ENCODE measurements at regions not wholly inside any gene's neighbourhood (a gene's known extent, or its start where the extent isn't known, plus 50 kb on each side); places are given as distances from the start of the nearest gene placed in this dataset.

DNA sequence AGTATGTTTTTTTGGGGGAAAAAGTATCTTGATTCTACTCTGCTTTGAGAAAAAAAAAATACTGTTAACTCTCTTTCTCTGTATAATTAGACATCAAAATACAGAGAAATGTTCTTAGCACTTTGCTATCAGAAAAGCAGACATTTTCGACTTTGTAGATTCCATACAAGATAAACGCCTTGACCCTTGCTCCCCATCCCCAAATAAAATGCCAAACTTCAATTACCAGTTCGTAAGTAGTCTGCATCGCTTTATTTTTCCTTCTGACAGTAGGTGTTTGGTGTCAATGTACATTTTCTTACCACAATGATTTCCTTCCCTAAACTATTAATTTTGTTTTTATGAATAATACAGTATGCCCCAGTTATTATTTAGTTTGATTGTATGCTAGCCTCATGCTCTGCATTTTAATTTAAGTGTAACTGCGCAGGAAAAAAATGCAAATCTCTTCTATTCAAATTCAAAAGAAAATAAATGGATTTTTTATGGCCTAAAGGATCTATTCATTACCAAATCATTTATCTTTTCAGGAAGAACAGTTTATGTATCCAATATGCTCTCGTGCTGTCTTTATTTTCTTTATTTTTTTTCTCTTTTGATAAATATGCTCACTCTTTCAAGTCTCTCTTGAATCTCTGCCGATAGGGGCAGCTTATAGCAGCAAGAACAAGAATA, 84.8 kb upstream of the ZNF217 start:
- TF ChIP-seq TAF1 (IDR thresholded peaks at IDR 0.05; ENCODE audit: low read depth) (no peak), YY1 (IDR thresholded peaks at IDR 0.05; ENCODE audit: low read depth) (no peak), TCF12 (IDR thresholded peaks at IDR 0.05; ENCODE audit: low read depth) (no peak), FOXM1 (IDR thresholded peaks at IDR 0.05; ENCODE audit: borderline replicate concordance, low read depth) (no peak), CEBPB (IDR thresholded peaks at IDR 0.05) (no peak), NFIC (IDR thresholded peaks at IDR 0.05) (no peak), CREB1 (IDR thresholded peaks at IDR 0.05; ENCODE audit: low read depth) (no peak)
- TF ChIP-seq, protein P1, sequence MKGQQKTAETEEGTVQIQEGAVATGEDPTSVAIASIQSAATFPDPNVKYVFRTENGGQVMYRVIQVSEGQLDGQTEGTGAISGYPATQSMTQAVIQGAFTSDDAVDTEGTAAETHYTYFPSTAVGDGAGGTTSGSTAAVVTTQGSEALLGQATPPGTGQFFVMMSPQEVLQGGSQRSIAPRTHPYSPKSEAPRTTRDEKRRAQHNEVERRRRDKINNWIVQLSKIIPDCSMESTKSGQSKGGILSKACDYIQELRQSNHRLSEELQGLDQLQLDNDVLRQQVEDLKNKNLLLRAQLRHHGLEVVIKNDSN (IDR thresholded peaks at IDR 0.05): no peak

DNA sequence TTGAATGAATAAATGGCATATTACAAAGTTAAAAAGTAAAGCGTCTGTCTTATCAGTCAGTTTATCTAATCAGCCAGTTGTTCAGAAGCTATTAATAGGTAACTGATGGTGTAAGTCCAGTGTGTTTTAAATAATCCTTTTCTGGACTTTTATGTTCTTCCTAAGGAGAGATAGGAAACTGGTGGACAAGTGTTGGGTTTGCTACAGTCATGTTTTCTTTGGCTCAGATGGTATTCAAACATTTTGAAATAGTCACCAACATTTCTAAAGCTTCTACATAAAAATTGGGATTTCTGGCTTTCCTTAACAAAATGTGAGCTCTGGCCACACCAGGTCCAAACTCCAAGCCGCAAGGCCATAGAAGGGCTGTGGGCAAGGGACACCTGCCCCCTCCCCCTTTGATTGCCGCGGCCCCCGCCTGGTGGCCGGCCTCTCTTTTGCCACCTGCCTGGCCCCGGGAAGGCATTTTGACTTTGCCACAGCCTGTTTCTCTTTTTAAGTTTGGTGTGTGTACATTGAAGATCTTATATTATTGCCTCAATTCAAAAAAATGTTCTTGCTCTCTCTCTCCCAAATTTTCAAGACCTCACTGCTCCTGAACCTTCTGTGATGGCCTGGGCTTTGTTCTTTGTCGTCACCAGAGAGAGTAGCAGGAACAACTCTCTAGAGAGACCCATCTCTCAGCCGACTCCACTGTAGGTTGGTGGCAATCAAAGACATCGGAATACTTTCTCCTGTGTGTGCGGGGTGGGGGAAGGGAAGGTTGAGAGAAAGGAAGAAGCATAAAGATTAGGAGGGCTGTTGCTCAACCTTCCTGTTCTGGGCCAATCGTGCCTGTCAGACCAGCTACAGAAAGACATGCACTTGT, 84.0 kb upstream of the ZNF217 start:
- TF ChIP-seq FOXM1 (IDR thresholded peaks at IDR 0.05; ENCODE audit: borderline replicate concordance, low read depth): no peak
- no peak for TF ChIP-seq EGR1 (IDR thresholded peaks at IDR 0.05)
- no peak for TF ChIP-seq NFIC (IDR thresholded peaks at IDR 0.05)
- no peak for TF ChIP-seq CEBPB (IDR thresholded peaks at IDR 0.05)
- no peak for TF ChIP-seq YY1 (IDR thresholded peaks at IDR 0.05; ENCODE audit: low read depth)
- TF ChIP-seq, protein P2, sequence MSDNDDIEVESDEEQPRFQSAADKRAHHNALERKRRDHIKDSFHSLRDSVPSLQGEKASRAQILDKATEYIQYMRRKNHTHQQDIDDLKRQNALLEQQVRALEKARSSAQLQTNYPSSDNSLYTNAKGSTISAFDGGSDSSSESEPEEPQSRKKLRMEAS (IDR thresholded peaks at IDR 0.05): no peak
- no peak for TF ChIP-seq EP300 (IDR thresholded peaks at IDR 0.05; ENCODE audit: borderline replicate concordance)
- TF ChIP-seq TEAD4 (IDR thresholded peaks at IDR 0.05): no peak
- no peak for TF ChIP-seq TCF12 (IDR thresholded peaks at IDR 0.05; ENCODE audit: low read depth)
- no peak for TF ChIP-seq TAF1 (IDR thresholded peaks at IDR 0.05; ENCODE audit: low read depth)
- TF ChIP-seq, protein P3, sequence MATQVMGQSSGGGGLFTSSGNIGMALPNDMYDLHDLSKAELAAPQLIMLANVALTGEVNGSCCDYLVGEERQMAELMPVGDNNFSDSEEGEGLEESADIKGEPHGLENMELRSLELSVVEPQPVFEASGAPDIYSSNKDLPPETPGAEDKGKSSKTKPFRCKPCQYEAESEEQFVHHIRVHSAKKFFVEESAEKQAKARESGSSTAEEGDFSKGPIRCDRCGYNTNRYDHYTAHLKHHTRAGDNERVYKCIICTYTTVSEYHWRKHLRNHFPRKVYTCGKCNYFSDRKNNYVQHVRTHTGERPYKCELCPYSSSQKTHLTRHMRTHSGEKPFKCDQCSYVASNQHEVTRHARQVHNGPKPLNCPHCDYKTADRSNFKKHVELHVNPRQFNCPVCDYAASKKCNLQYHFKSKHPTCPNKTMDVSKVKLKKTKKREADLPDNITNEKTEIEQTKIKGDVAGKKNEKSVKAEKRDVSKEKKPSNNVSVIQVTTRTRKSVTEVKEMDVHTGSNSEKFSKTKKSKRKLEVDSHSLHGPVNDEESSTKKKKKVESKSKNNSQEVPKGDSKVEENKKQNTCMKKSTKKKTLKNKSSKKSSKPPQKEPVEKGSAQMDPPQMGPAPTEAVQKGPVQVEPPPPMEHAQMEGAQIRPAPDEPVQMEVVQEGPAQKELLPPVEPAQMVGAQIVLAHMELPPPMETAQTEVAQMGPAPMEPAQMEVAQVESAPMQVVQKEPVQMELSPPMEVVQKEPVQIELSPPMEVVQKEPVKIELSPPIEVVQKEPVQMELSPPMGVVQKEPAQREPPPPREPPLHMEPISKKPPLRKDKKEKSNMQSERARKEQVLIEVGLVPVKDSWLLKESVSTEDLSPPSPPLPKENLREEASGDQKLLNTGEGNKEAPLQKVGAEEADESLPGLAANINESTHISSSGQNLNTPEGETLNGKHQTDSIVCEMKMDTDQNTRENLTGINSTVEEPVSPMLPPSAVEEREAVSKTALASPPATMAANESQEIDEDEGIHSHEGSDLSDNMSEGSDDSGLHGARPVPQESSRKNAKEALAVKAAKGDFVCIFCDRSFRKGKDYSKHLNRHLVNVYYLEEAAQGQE (IDR thresholded peaks at IDR 0.05; ENCODE audit: low read depth): no peak

DNA sequence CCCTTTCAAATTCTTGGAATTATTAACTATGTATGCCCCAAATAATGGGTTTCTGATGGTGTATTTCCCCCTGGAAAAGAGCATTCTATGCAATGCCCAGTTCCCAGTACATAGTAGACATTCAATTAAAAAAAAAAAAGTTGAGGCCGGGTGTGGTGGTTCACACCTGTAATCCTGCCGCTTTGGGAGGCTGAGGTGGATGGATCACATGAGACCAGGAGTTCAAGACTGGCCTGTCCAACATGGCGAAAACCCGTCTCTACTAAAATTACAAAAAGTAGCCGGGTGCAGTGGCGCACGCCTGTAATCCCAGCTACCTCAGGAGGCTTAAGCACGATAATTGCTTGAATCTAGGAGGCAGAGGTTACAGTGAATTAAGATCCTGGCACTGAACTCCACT, 83.3 kb upstream of the ZNF217 start:
- TF ChIP-seq, protein P2 (IDR thresholded peaks at IDR 0.05): no peak
- TF ChIP-seq TCF12 (IDR thresholded peaks at IDR 0.05; ENCODE audit: low read depth) (no peak), TAF1 (IDR thresholded peaks at IDR 0.05; ENCODE audit: low read depth) (no peak), NFIC (IDR thresholded peaks at IDR 0.05) (no peak), EGR1 (IDR thresholded peaks at IDR 0.05) (no peak), YY1 (IDR thresholded peaks at IDR 0.05; ENCODE audit: low read depth) (no peak), TEAD4 (IDR thresholded peaks at IDR 0.05) (no peak), CREB1 (IDR thresholded peaks at IDR 0.05; ENCODE audit: low read depth) (no peak), ZBTB7A (IDR thresholded peaks at IDR 0.05; ENCODE audit: low read depth) (no peak), RAD21 (IDR thresholded peaks at IDR 0.05; ENCODE audit: low read depth) (no peak), EP300 (IDR thresholded peaks at IDR 0.05; ENCODE audit: borderline replicate concordance) (no peak), CEBPB (IDR thresholded peaks at IDR 0.05) (no peak), FOXM1 (IDR thresholded peaks at IDR 0.05; ENCODE audit: borderline replicate concordance, low read depth) (no peak)
- TF ChIP-seq, protein P3 (IDR thresholded peaks at IDR 0.05; ENCODE audit: low read depth): no peak
- TF ChIP-seq, protein P1 (IDR thresholded peaks at IDR 0.05): no peak

DNA sequence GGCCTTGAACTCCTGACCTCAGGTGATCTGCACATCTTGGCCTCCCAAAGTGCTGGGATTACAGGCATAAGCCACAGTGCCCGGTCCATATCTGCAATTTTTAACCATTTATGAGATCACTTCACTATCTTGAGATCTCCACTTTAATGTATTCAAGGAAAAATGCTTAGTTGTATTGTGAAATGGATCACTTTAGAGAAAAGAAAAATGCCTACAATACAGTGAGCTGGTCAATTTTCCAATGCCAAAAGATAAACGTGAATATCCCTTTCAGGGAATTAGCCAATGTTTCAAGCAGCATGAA, 82.8 kb upstream of the ZNF217 start:
- TF ChIP-seq CREB1 (IDR thresholded peaks at IDR 0.05; ENCODE audit: low read depth): no peak
- no peak for TF ChIP-seq YY1 (IDR thresholded peaks at IDR 0.05; ENCODE audit: low read depth)
- no peak for TF ChIP-seq EGR1 (IDR thresholded peaks at IDR 0.05)

DNA sequence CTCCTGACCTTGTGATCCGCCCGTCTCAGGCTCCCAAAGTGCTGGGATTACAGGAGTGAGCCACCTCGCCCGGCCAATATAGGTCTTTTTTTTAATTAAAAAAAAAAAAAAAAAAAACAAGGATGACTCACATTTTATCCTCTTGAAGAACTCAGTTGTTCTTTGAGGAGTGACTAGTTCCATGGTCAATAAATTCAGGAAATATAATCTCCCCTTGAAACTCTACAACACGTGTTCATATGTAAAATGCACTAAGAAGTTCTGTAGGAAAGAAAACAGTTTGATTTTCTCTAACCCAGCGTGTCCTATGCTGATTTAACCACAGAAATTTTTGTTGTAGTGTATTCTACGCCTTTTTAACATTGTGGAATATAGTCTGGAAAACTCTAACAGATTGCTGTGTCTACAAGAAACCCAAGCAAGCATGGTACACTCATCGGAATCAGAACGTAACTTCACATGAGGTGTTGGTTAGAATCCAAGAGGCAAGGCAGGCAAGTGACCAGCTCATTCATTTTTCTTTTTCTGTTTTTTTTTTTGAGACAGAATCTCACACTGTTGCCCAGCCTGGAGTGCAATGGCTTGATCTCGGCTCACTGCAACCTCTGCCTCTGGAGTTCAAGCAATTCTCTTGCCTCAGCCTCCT, 79.0 kb upstream of the ZNF217 start:
- no peak for TF ChIP-seq TEAD4 (IDR thresholded peaks at IDR 0.05)
- no peak for TF ChIP-seq CEBPB (IDR thresholded peaks at IDR 0.05)
- no peak for TF ChIP-seq EP300 (IDR thresholded peaks at IDR 0.05; ENCODE audit: borderline replicate concordance)
- no peak for TF ChIP-seq NFIC (IDR thresholded peaks at IDR 0.05)
- TF ChIP-seq, protein P3 (IDR thresholded peaks at IDR 0.05; ENCODE audit: low read depth): no peak
- no peak for TF ChIP-seq FOXM1 (IDR thresholded peaks at IDR 0.05; ENCODE audit: borderline replicate concordance, low read depth)
- TF ChIP-seq RAD21 (IDR thresholded peaks at IDR 0.05; ENCODE audit: low read depth): no peak
- TF ChIP-seq ZBTB7A (IDR thresholded peaks at IDR 0.05; ENCODE audit: low read depth): no peak
- TF ChIP-seq, protein P1 (IDR thresholded peaks at IDR 0.05): no peak
- no peak for TF ChIP-seq TAF1 (IDR thresholded peaks at IDR 0.05; ENCODE audit: low read depth)
- TF ChIP-seq TCF12 (IDR thresholded peaks at IDR 0.05; ENCODE audit: low read depth): no peak

Data from Ishikawa (cell line).